ENCODE measurements at regions not wholly inside any gene's neighbourhood (a gene's known extent, or its start where the extent isn't known, plus 50 kb on each side); places are given as distances from the start of the nearest gene placed in this dataset.

DNA sequence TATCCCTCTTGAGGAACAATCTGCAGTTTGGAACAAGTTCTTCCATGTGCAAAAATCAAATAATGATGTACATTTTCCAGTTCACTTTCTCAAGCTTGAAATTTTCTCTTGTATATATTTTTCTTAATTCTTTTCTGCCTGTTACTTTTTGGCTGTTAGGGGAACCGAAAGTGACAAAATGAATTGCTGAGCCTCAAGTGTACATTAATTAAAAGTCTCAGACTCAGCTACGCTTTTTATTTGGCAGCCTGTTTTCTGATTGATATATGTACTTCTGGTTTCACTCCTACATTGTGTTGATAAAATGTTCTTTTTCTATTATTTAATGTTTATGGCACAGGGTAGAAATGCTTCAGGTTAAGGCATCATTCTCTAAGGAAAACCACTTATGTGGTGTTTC is 999.5 kb downstream of the PDHA2 start:
- H3K4me3 ChIP-seq (ENCODE audit: low read depth in 1 of 3, low read length in 3 of 3) = no peak overlapping the region
- TF ChIP-seq, protein P1, sequence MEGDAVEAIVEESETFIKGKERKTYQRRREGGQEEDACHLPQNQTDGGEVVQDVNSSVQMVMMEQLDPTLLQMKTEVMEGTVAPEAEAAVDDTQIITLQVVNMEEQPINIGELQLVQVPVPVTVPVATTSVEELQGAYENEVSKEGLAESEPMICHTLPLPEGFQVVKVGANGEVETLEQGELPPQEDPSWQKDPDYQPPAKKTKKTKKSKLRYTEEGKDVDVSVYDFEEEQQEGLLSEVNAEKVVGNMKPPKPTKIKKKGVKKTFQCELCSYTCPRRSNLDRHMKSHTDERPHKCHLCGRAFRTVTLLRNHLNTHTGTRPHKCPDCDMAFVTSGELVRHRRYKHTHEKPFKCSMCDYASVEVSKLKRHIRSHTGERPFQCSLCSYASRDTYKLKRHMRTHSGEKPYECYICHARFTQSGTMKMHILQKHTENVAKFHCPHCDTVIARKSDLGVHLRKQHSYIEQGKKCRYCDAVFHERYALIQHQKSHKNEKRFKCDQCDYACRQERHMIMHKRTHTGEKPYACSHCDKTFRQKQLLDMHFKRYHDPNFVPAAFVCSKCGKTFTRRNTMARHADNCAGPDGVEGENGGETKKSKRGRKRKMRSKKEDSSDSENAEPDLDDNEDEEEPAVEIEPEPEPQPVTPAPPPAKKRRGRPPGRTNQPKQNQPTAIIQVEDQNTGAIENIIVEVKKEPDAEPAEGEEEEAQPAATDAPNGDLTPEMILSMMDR (IDR thresholded peaks at IDR 0.05; ENCODE audit: low read depth, low read length, missing input control) = no peak
- TF ChIP-seq TAF1 (conservative IDR thresholded peaks at IDR 0.05) = no peak
- TF ChIP-seq, protein P2, sequence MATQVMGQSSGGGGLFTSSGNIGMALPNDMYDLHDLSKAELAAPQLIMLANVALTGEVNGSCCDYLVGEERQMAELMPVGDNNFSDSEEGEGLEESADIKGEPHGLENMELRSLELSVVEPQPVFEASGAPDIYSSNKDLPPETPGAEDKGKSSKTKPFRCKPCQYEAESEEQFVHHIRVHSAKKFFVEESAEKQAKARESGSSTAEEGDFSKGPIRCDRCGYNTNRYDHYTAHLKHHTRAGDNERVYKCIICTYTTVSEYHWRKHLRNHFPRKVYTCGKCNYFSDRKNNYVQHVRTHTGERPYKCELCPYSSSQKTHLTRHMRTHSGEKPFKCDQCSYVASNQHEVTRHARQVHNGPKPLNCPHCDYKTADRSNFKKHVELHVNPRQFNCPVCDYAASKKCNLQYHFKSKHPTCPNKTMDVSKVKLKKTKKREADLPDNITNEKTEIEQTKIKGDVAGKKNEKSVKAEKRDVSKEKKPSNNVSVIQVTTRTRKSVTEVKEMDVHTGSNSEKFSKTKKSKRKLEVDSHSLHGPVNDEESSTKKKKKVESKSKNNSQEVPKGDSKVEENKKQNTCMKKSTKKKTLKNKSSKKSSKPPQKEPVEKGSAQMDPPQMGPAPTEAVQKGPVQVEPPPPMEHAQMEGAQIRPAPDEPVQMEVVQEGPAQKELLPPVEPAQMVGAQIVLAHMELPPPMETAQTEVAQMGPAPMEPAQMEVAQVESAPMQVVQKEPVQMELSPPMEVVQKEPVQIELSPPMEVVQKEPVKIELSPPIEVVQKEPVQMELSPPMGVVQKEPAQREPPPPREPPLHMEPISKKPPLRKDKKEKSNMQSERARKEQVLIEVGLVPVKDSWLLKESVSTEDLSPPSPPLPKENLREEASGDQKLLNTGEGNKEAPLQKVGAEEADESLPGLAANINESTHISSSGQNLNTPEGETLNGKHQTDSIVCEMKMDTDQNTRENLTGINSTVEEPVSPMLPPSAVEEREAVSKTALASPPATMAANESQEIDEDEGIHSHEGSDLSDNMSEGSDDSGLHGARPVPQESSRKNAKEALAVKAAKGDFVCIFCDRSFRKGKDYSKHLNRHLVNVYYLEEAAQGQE (IDR thresholded peaks at IDR 0.05) = no peak
- no peak for TF ChIP-seq FOXA2 (IDR thresholded peaks at IDR 0.05)
- no peak for TF ChIP-seq EGR1 (IDR thresholded peaks at IDR 0.05; ENCODE audit: low read depth in 2 of 2)
- no peak for TF ChIP-seq RXRA (IDR thresholded peaks at IDR 0.05)
- no peak for TF ChIP-seq GABPA (IDR thresholded peaks at IDR 0.05 in 1 of 2, conservative IDR thresholded peaks at IDR 0.05 in 1 of 2)
- no peak for TF ChIP-seq YY1 (IDR thresholded peaks at IDR 0.05)
- TF ChIP-seq, protein P3, sequence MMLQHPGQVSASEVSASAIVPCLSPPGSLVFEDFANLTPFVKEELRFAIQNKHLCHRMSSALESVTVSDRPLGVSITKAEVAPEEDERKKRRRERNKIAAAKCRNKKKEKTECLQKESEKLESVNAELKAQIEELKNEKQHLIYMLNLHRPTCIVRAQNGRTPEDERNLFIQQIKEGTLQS (IDR thresholded peaks at IDR 0.05) = no peak
- no peak for TF ChIP-seq HNF4G (IDR thresholded peaks at IDR 0.05)
- TF ChIP-seq HNF4A (conservative IDR thresholded peaks at IDR 0.05) = no peak
- TF ChIP-seq, protein P4, sequence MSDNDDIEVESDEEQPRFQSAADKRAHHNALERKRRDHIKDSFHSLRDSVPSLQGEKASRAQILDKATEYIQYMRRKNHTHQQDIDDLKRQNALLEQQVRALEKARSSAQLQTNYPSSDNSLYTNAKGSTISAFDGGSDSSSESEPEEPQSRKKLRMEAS (IDR thresholded peaks at IDR 0.05) = no peak
- TF ChIP-seq, protein P5, sequence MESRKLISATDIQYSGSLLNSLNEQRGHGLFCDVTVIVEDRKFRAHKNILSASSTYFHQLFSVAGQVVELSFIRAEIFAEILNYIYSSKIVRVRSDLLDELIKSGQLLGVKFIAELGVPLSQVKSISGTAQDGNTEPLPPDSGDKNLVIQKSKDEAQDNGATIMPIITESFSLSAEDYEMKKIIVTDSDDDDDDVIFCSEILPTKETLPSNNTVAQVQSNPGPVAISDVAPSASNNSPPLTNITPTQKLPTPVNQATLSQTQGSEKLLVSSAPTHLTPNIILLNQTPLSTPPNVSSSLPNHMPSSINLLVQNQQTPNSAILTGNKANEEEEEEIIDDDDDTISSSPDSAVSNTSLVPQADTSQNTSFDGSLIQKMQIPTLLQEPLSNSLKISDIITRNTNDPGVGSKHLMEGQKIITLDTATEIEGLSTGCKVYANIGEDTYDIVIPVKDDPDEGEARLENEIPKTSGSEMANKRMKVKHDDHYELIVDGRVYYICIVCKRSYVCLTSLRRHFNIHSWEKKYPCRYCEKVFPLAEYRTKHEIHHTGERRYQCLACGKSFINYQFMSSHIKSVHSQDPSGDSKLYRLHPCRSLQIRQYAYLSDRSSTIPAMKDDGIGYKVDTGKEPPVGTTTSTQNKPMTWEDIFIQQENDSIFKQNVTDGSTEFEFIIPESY (IDR thresholded peaks at IDR 0.05) = no peak
- TF ChIP-seq JUND (IDR thresholded peaks at IDR 0.05) = no peak
- no peak for TF ChIP-seq FOXA1 (IDR thresholded peaks at IDR 0.05)
- TF ChIP-seq NR2F2 (IDR thresholded peaks at IDR 0.05) = no peak
- no peak for TF ChIP-seq RAD21 (IDR thresholded peaks at IDR 0.05)
- TF ChIP-seq SP1 (IDR thresholded peaks at IDR 0.05) = no peak
- no peaks in the 10 kb centered on the region for H3K9me3 ChIP-seq (ENCODE audit: control insufficient read depth in 4 of 4, low read length in 3 of 4)
- peaks cover 0 to 3% (median 0%) of the 10 kb centered on the region in 4 donors for H3K27me3 ChIP-seq (ENCODE audit: control insufficient read depth in 4 of 4, insufficient read depth in 4 of 4, low read length in 3 of 4)
- H3K4me1 ChIP-seq (ENCODE audit: control insufficient read depth in 4 of 4, insufficient read depth in 4 of 4, low read length in 3 of 4) = no peaks in the 10 kb centered on the region
- DNase-seq (ENCODE audit: low spot score) = no peak
- no peak overlapping the region for H3K27ac ChIP-seq (ENCODE audit: low read depth in 1 of 2, low read length in 2 of 2)
- H3K36me3 ChIP-seq (ENCODE audit: control insufficient read depth in 4 of 4, insufficient read depth in 3 of 4, low read depth in 1 of 4, low read length in 3 of 4) = no peaks in the 10 kb centered on the region
- H3K9ac ChIP-seq (ENCODE audit: low read depth in 1 of 2, low read length in 2 of 2) = no peak overlapping the region
- WGBS = 73% methylated on average over 2 of the region's 2 CpGs

Data from liver (tissue), 8 donors.